GM21381 (cell line): ENCODE measurements at regions not wholly inside any gene's neighbourhood (a gene's known extent, or its start where the extent isn't known, plus 50 kb on each side); places are given as distances from the start of the nearest gene placed in this dataset.
"Not testable (repeated sequence)": the region's sequence is repeated elsewhere in the genome, so short reads cannot be mapped to it uniquely, and the experiment has no call there.

Experiments
- ATAC-seq: cut with Tn5 transposase; IDR thresholded peaks from one replicate; pipeline ENCODE4 v1.9.1; 2021; ENCODE audit warnings: mild to moderate bottlenecking, moderate library complexity; ENCODE audit not compliant: unreplicated experiment

GRCh38 chr9:115525111-115526058 is 407.4 kb upstream of the TNC start:
- no peak for ATAC-seq

DNA sequence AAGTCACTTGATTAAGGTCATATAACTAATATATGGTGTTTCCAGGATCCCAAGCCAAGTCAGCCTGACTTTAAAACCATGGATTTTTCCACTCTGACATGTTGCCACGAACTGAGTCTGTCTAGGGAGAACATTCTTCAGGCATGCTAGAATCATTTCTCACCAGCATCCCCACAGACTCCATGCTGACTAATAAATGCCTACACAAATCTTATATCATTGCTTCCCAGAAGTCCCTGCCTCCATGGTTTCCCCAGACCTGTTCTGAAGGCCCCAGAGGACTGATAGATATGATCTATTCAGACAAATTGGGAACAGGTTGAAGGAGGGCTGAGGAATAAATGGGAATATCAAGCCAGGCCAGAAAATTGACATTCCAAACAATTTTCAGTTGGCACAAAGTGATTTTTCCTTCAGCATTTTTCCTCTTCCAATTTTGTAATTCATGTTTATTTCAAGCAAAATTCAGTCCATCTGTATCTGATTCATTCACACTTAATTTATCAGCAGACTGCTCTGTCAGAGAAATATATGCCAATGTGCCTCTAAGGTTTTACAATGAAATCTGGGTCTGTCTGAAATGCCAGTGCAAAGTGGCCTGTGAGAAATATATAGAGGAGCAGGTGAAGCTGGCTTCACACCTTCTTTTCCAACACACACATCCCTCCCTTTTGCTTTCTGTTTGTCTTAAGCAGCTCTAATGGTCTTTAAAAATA is 413.6 kb upstream of the TNC start:
- no peak for ATAC-seq

GRCh38 chr9:115533511-115533910 is 415.6 kb upstream of the TNC start:
- ATAC-seq, result no peak

DNA sequence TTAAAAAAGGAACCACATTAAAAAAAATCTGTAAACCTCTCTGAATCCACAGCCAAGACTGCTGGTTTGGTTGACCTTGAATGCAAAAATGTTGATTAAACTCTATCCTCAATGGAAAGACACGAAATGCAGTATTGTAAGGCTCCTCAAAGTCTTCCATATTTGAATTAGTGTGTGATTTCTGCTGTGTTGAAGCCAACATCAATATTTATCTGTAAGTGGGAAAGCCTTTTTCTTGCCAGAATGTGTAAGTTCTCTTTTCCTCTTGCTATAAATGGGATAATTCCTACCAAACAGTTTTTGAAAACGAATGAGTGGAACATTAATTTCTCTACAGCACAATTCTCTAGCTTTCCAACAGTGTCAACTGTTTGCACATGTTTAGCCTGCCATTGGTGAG is 422.1 kb upstream of the TNC start:
- ATAC-seq, result no peak

GRCh38 chr9:115543511-115543910 is 425.6 kb upstream of the TNC start:
- ATAC-seq, result no peak

DNA sequence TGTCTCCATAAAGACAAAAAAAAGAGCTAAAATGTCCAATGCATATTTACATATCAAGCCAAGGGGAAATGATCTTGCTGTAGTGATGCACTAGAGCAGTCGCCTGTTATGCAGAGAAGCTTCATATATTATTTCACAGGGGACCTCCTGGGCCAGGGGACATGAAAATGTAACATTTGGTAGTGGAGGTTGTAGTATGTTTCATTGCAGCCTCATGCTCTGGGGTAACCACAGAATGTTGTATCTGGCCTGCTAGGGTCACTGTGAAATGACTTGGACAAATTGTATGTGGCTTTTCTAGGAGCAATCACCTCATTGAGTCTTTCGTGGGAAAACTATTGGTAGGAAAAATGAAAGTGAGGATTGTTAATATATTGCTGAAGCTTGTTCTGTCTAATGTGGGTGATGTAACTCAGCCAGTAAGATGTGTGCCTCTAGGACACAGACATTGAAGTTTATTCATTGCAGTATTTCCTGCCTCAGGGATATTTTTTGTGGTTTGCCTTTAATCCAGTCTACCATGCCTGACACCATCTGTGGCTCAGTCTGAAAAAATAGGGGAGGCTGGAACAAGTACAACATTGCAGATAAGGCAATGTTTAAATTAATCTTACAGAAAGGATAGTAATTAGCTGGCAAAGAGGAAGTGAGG is 430.8 kb upstream of the TNC start:
- no peak for ATAC-seq

GRCh38 chr9:115551396-115551795 is 433.4 kb upstream of the TNC start:
- no peak for ATAC-seq

GRCh38 chr9:115553060-115553773 is 435.3 kb upstream of the TNC start:
- ATAC-seq, result no peak

- ATAC-seq, result no peak
Observed at GRCh38 chr9:115556432-115556831, 438.5 kb upstream of the TNC start.

DNA sequence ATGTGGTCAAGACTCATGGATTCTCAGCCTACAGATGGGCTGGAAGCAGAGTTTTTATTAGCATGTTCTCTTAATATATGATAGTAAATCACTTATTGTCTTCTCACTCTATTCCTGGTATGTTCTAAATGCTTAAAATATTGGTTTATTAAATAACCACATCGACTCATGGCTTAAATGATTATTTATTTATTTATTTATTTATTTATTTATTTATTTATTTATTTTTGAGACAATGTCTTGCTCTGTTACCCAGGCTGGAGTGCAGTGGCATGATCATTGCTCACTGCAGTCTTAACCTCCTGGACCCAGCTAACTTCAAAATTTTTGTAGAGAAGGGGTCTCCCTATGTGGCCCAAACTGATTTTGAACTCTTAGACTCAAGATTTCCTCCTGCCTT is 457.2 kb upstream of the TNC start:
- no peak for ATAC-seq

DNA sequence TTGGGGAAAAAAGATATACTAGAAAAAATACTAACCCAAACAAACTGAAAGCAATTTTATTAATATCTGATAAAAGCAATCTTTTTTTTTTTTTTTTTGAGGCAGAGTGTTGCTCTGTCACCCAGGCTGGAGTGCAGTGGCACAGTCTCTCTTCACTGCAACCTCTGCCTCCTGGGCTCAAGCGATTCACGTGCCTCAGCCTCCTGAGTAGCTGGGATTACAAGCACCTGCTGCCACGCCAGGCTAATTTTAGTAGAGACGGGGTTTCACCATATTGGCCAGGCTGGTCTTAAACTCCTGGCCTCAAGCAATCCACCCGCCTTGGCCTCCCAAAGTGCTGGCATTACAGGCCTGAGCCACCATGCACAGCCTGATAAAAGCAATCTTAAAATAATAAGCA is 467.5 kb upstream of the TNC start:
- ATAC-seq, result not testable (repeated sequence)

DNA sequence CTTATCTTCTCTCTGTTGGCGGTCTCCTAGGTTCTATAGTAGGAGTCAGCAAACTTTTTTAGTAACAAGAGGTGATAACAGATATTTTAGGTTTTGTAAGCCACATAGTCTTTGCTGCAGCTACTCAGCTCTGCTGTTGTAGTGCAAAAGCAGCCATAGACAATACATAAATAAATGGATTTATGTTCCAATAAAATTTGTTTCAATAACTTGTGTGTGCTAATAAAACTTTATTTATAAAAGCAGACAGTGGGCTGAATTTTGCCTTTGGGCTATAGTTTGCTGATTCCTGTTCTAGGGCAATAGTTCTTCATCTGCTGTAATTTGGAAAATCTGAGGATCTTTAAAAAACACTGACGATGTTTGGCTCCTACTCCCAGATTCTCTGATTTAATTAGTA is 469.4 kb upstream of the TNC start:
- ATAC-seq, result no peak

DNA sequence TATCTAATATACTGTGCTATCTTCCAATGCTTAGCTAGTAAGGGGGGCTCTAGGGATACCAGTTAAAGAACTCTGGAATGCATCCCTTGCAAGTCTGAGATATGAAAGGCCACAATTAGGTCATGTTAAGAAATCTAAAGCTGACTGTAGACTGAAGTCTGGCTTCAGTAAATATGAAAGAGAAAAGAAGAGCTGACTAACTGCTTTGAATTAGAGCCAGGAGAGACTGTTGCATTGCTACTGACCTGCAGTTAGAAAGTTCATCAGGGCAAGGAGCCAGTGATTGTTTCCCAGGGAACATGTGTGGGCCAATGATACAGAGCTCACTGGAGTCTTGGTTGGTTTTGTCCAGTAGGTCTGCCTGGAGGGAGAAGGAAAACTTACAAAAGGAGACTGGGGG is 472.1 kb upstream of the TNC start:
- ATAC-seq, result no peak

DNA sequence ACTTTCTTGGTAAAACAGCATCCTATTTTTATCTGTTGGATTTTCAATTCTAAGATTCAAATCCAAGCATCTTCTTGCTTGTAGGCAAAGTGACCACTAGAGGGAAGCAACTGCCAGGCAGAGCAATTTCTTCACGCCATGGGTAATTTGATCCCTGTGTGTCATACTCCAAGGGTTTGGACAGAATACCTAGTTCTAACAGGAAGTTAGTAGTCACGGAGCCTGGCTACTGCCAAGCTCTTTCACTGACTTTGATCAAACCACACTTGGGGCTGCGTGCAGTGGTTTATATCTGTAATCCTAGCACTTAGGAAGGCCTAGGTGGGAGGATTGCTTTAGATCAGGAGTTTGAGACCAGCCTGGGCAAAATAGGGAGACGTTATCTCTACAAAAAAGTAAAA is 473.6 kb upstream of the TNC start:
- ATAC-seq, result no peak

DNA sequence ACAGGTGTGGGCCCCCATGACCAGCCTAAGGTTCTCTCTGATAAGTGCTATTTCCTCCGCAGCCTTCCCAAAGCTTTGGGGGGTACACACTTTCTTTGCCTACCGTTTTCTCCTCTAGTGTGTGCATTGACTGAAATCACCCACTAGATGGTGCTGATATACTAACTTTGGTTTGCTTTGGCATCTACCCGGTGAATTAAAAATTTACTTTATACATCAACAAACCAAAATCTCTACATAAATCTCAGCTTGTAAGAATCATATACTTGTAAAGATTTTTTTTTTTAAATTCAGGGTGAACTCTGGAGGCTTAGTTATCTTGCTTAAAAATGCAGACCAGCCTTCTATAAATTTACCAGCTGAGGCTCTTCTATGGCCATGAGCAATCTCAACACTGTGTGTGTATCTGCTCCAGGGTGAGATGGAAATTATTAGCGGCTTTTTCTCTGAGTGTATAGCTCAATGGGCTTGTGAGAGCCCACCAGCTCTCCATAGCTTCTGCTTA is 475.7 kb upstream of the TNC start:
- ATAC-seq, result no peak

- no peak for ATAC-seq
Observed at GRCh38 chr9:115594557-115594956, 476.6 kb upstream of the TNC start.

GRCh38 chr9:115596021-115596745 is 478.2 kb upstream of the TNC start:
- ATAC-seq, result no peak

DNA sequence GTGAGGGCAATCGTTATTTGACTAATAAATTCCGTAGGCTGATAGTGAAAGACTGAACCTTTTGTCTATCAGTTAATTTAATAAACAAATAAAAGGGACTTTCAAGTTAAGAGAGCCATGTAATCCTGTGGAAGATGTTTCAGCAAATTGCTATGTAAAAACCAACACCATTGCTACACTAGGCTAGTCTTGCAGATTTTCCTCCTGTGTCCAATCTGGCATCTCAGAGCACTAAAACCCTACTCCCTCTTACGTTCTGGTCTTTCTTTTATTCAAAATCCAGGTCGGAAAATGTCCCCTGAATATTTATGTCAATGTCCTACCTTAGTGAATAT is 478.8 kb upstream of the TNC start:
- no peak for ATAC-seq

DNA sequence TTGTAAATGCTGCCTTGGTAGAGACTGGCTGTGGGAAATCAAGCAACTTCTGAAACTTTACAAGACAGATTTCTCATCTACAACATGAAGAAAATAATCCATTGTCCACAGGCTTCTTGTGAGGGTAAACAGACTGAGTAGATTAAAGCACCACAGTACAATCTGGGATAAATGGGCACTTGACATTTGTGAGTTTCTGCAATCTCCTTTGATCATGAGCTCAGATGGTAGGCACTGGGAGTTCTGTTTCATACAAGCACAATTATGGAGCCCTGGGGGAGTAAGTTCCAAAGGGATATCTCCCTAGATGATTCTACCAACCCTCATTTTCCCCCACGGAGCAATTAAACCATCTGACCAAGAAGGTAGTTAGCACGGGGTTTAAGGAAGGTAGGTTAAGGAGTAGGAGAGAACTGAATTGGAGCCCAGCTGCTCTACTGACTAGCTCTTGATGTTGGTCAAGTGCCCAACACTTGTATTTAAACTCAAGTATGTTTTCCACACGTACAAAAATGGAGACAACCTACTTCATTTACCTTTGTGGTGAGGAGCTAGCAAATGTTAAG is 479.5 kb upstream of the TNC start:
- no peak for ATAC-seq

DNA sequence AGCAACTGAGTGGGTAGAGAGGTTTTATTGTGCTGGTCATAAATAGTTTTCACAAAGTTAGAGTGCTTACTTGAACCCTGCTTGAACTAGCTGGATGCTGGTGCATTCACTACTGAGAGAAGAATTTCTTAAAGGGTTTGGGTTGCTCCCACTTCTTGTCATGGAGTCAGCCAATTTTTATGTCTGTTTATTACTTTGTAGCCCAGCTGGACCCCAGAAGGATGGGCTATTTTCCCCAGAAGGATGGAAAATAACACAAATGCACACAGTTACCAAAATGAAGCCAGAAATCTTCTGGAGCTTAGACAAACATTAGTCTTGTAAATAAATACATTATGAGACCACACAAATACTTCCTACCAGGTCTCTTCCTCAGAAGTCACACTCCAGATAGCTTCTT is 480.8 kb upstream of the TNC start:
- no peak for ATAC-seq
